Smooth muscle cell (in vitro differentiated cells): ENCODE measurements at regions not wholly inside any gene's neighbourhood (a gene's known extent, or its start where the extent isn't known, plus 50 kb on each side); places are given as distances from the start of the nearest gene placed in this dataset.

Experiments used
- DNase-seq: peaks from one replicate; lab custom pipeline; 2025; ENCODE audit not compliant: unreplicated experiment; lab: John Stamatoyannopoulos, UW
- H2AFZ ChIP-seq: fragments of 200-600 bp; sonication (generic); 2 replicates; pipeline ENCODE4 v1.6.0; 2016; ENCODE audit warnings: antibody characterized with exemption, low read depth, mild to moderate bottlenecking
- H3F3A ChIP-seq: fragments of 200-600 bp; sonication (generic); 2 replicates; pipeline ENCODE4 v1.6.0; 2017; ENCODE audit warnings: antibody characterized with exemption, low read depth
- H3K27ac ChIP-seq: fragments of 200-600 bp; sonication (generic); 2 replicates; pipeline ENCODE4 v1.5.1; 2016; ENCODE audit warnings: low read depth, mild to moderate bottlenecking
- H3K27me3 ChIP-seq: fragments of 200-600 bp; sonication (generic); 2 replicates; pipeline ENCODE4 v1.6.1; 2016; ENCODE audit warnings: low read depth, mild to moderate bottlenecking
- H3K36me3 ChIP-seq: fragments of 200-600 bp; sonication (generic); 2 replicates; pipeline ENCODE4 v1.5.1; 2016; ENCODE audit warnings: low read depth
- H3K4me1 ChIP-seq: fragments of 200-600 bp; sonication (generic); 2 replicates; pipeline ENCODE4 v1.5.1; 2016; ENCODE audit warnings: low read depth
- H3K4me2 ChIP-seq: fragments of 200-600 bp; sonication (generic); 2 replicates; pipeline ENCODE4 v1.6.0; 2016; ENCODE audit warnings: mild to moderate bottlenecking
- H3K4me3 ChIP-seq: fragments of 200-600 bp; sonication (generic); 2 replicates; pipeline ENCODE4 v1.5.1; 2016; ENCODE audit warnings: mild to moderate bottlenecking
- H3K79me2 ChIP-seq: fragments of 200-600 bp; sonication (generic); 2 replicates; pipeline ENCODE4 v1.6.0; 2016; ENCODE audit warnings: low read depth, mild to moderate bottlenecking
- H3K9ac ChIP-seq: fragments of 200-600 bp; sonication (generic); 2 replicates; pipeline ENCODE4 v1.6.0; 2016; ENCODE audit warnings: low read depth
- H3K9me3 ChIP-seq: fragments of 200-600 bp; sonication (generic); replicated peaks from 2 replicates; pipeline ENCODE4 v1.5.1; 2016; ENCODE audit warnings: low read depth
- H4K20me1 ChIP-seq: fragments of 200-600 bp; sonication (generic); 2 replicates; pipeline ENCODE4 v1.6.0; 2016; ENCODE audit warnings: low read depth
- WGBS: methylation state at CpG from one replicate; pipeline ENCODE4 v1.1.7; 2016; ENCODE audit warnings: low lambda C conversion rate; 5-methylcytosine and 5-hydroxymethylcytosine counted together
- TF ChIP-seq, protein P1 (sequence below): fragments of 200-600 bp; sonication (generic); IDR thresholded peaks from 2 replicates; pipeline ENCODE4 v1.5.1; 2017; ENCODE audit warnings: borderline replicate concordance, mild to moderate bottlenecking, antibody characterized with exemption; ENCODE audit not compliant: insufficient read depth, poor library complexity, severe bottlenecking

DNA sequence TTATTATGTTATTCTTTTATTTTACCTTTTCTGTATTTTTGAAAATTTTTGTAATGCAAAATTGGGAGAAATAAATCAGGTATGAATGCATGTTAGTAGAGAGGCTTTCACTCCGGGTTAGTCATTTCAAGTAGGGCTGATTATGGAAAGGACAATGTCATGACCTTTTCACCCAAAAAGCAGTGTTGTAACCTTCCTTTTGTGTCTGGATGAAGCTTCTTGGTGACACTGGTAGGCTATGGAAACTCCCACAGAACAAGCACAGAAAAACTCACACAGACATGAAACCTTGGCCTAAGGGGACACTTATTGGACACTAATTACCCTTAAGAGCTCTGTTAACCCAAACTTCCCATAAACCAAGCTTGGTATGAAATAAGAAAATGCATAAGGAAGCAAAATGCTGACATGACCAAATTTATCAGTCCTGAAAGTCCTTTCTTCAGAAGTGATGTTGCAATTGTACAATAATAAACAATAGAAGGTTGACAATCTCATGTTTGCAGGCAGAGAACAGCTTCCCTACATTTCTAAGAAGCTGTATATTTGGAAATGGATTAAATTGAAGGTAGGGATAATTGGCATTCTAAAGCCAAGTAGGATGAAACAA lies 70.0 kb upstream of the KCNJ15 start:
- no peak for DNase-seq
- TF ChIP-seq, protein P1, sequence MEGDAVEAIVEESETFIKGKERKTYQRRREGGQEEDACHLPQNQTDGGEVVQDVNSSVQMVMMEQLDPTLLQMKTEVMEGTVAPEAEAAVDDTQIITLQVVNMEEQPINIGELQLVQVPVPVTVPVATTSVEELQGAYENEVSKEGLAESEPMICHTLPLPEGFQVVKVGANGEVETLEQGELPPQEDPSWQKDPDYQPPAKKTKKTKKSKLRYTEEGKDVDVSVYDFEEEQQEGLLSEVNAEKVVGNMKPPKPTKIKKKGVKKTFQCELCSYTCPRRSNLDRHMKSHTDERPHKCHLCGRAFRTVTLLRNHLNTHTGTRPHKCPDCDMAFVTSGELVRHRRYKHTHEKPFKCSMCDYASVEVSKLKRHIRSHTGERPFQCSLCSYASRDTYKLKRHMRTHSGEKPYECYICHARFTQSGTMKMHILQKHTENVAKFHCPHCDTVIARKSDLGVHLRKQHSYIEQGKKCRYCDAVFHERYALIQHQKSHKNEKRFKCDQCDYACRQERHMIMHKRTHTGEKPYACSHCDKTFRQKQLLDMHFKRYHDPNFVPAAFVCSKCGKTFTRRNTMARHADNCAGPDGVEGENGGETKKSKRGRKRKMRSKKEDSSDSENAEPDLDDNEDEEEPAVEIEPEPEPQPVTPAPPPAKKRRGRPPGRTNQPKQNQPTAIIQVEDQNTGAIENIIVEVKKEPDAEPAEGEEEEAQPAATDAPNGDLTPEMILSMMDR: no peak
- no peak overlapping the region for H3K4me3 ChIP-seq
- H3K79me2 ChIP-seq: no peaks in the 10 kb centered on the region
- H2AFZ ChIP-seq: no peak overlapping the region
- no peak overlapping the region for H3K4me2 ChIP-seq
- H3K27me3 ChIP-seq: no peaks in the 10 kb centered on the region
- no peaks in the 10 kb centered on the region for H3K9me3 ChIP-seq
- no peak overlapping the region for H3K27ac ChIP-seq
- no peaks in the 10 kb centered on the region for H3F3A ChIP-seq
- 86% methylated on average over 1 of the region's 1 CpG for WGBS
- peaks cover 4% of the 10 kb centered on the region for H3K36me3 ChIP-seq
- H3K4me1 ChIP-seq: no peaks in the 10 kb centered on the region
- no peaks in the 10 kb centered on the region for H4K20me1 ChIP-seq
- H3K9ac ChIP-seq: no peak overlapping the region

DNA sequence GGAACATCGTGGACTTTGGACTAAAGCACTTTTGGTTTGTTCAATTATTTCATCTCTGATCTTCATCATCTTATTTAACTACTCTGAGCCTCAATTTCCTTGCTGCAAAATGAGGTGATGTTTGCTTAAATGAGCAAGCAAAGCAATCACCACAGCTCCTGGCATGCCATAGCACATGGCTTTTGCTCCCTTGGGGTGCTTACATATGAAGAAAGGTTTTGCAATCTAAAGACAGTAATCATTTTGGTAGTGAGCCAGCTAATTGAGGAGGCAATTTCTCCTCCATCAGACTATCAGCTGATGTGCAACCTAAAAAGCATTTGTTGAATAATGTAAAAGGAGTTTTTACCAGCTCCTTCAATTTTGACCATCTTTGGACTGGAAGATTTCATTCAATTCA lies 68.8 kb upstream of the KCNJ15 start:
- Histone ChIP-seq H3K9me3 (no peaks in the 10 kb centered on the region), H3K36me3 (peaks cover 4% of the 10 kb centered on the region), H3F3A (no peaks in the 10 kb centered on the region), H3K79me2 (no peaks in the 10 kb centered on the region), H3K9ac (no peak overlapping the region), H3K4me2 (no peak overlapping the region), H4K20me1 (no peaks in the 10 kb centered on the region), H3K4me1 (no peaks in the 10 kb centered on the region), H3K27me3 (no peaks in the 10 kb centered on the region), H3K4me3 (no peak overlapping the region), H3K27ac (no peak overlapping the region), H2AFZ (no peak overlapping the region)
- WGBS: 93% methylated on average over 1 of the region's 1 CpG
- TF ChIP-seq, protein P1: no peak
- no peak for DNase-seq

DNA sequence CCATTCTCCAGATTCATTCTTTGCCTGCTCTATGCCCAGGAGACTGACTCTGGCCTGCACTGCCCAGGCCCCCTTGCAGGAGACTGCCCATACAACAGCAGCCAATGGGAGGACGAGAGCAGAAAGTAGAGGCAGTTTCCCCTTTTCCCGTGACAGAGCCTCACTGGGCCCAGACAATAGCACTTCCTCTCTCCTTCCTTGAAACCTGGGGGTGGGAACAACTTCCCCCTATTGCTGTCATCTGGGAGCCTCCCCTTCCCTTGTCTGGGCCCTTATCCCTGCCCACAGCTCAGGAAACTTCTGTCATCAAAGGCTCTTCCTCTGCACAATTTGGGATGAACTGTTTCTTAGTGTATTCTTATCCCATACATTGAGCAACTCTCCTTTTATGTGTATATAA lies 60.8 kb upstream of the KCNJ15 start:
- Histone ChIP-seq H3F3A (no peaks in the 10 kb centered on the region), H4K20me1 (no peaks in the 10 kb centered on the region), H3K27ac (no peak overlapping the region), H3K27me3 (no peaks in the 10 kb centered on the region), H3K9me3 (no peaks in the 10 kb centered on the region), H3K4me3 (no peak overlapping the region), H3K4me1 (no peaks in the 10 kb centered on the region), H2AFZ (no peak overlapping the region), H3K79me2 (no peaks in the 10 kb centered on the region), H3K9ac (no peak overlapping the region), H3K36me3 (no peaks in the 10 kb centered on the region), H3K4me2 (no peak overlapping the region)
- no peak for DNase-seq
- WGBS: 95% methylated on average over 2 of the region's 2 CpGs
- TF ChIP-seq, protein P1: no peak

DNA sequence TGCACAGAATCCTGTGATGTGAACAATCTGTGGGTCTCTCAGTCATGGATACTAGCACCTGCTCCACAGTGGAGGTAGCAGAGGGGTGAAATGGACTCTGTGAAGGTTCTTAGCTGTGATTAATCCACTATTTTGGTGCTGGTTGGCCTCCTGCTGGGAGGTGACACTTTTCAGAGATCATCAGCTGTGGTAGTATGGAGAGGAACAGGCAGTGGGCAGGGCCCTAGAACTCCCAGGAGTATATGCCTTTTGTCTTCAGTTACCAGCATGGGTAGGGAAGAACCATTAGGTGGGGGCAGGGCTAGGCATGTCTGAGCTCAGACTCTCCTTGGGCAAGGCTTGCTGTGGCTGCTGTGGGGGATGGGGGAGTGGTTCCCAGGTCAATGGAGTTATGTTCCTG lies 54.0 kb upstream of the KCNJ15 start:
- H3K4me2 ChIP-seq: no peak overlapping the region
- no peak overlapping the region for H3K4me3 ChIP-seq
- TF ChIP-seq, protein P1: no peak
- H3K9me3 ChIP-seq: no peaks in the 10 kb centered on the region
- no peaks in the 10 kb centered on the region for H3K4me1 ChIP-seq
- no peaks in the 10 kb centered on the region for H3K36me3 ChIP-seq
- no peaks in the 10 kb centered on the region for H3K27me3 ChIP-seq
- no peak overlapping the region for H3K27ac ChIP-seq
- H2AFZ ChIP-seq: no peak overlapping the region
- H3K9ac ChIP-seq: no peak overlapping the region
- no peaks in the 10 kb centered on the region for H3K79me2 ChIP-seq
- no peaks in the 10 kb centered on the region for H3F3A ChIP-seq
- no peaks in the 10 kb centered on the region for H4K20me1 ChIP-seq
- DNase-seq: no peak
